SKM-1 treated with dmso at 0.1 percent for 144 hours (cell line): ENCODE measurements at regions not wholly inside any gene's neighbourhood (a gene's known extent, or its start where the extent isn't known, plus 50 kb on each side); places are given as distances from the start of the nearest gene placed in this dataset.

Experiments used
- DNase-seq: peaks from one replicate; lab custom pipeline; 2025; ENCODE audit not compliant: unreplicated experiment; lab: John Stamatoyannopoulos, UW

DNA sequence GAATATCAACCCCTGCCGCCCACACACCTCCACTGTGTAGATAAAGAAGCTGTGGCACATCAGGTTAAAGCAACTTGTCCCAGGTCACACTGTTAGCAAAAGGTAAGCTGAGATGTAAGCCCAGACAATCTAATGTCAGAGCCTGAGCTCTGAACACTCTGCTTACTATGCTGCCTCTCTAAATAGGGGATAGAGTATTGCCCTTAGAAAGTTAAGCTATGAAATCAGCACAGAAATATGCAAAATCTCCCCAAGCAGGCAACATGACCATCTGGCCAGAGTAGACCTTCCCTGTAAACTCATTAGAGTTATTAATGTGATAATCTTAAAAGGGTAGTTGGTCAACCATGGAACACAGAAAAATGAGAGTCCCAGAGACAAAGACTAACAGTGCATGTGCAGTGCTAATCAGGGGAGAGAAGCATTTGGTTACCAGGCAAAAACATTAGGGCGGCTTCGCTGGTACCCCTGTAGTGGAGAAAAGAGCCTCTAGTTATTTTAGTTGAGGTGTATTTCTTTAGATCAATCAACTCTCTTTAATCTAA lies 171.0 kb downstream of the BTG1 start:
- no peak for DNase-seq

DNA sequence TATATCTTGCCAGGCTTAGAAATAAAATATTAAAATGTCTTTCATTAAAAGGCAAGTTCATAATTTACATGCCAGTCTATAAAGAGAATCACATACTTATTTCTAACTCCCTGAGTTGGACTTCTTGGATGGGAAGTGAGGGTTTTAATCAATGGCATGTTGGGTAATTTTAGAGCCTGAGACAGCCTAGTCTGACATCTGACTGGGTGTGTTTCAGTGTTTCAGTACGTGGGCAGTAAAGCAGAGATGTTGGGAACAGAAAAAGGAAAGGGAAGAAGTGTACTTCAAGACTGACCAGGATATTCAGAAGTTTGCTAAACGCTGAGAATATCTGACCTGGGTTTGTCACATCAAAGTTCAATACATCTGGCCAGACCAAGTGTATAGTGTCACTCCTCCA lies 171.8 kb downstream of the BTG1 start:
- no peak for DNase-seq

DNA sequence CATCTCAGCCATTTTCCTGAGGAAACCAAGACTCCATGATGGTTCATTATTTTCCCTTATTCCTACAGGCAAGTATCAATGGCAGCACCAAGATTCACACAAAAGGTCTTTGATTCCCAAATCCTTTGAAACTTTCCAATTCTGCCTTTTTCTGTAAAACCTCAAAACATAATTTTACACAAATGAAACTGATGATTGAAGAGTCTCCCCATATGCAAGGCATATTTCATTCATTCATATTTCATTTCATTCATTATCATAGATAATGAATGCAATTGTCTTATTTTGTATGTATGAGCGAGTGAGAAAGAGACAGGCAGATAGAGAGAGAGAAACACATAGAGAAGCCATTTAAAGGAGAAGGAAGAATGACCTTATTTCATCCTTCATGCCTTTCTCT lies 172.8 kb downstream of the BTG1 start:
- no peak for DNase-seq

GRCh38 chr12:91968777-91969171 lies 176.9 kb downstream of the BTG1 start:
- DNase-seq = no peak

DNA sequence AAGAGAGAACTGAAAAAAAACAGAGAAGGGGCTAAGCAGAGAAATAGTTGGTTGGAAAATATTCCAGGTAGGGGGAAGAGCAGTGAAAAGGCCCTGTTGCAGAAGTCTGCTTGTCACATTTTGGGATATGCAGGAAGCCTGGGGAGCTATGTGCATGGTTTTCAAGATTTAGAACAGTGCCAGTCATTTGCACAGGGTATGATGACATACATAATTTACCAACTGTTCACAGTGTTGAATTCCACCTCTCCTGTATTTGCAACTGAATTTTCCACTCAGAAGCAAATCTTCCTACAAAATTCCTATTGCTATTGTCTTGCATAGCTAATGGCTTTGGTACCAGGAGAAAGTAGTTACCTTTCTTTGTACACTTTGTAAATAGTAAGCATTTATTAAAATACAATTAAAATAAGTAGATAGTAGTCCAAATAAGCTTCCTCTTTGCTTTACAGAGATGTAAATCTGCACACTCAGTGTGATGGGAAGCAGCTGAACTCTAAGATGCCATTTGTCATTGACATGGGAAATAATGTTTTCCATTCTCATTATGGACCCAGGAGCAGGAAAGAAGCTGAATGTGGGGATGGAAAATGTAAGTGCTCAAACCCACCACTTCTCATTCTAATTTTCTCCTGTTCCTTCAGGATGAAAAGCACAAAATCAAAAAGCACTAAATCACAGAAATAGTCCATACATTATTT lies 177.4 kb downstream of the BTG1 start:
- DNase-seq = no peak

DNA sequence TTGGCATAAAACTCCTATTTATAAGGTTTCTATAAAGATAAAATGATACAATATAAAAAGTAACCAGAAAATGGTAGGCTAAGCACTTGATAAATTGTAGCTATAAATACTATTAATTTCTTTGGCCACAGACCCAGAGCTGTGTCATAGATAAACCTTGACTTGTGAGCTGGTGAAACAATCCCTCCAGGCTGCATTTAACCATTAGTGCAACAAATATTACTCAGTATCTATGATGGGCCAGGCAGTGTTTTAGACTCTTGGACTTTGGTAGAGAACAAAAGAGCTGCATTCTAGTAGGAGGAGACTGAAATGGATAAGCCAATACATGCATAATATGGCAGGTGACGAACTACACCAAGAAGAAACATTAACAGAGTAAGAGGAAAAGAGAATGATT lies 178.1 kb downstream of the BTG1 start:
- no peak for DNase-seq

GRCh38 chr12:91965781-91966180 lies 179.9 kb downstream of the BTG1 start:
- DNase-seq = no peak

DNA sequence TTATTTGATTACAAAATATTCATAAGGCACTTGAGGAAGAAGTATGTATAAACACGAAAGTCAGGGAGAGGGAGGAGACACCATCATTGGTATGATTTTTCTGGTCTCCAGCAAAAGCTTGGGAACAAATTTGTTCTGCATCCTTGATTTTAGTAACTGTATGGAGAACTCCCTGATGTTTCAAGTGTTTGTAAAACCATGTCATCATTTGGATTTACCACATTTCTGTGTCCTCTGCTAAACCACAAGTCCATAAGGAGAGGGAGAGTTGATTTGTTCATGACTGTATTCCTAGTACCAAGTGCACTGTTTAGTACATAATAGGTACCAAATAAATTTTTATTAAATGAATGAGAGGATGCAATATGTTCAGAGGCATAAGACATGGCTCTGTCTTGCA lies 181.1 kb downstream of the BTG1 start:
- no peak for DNase-seq

DNA sequence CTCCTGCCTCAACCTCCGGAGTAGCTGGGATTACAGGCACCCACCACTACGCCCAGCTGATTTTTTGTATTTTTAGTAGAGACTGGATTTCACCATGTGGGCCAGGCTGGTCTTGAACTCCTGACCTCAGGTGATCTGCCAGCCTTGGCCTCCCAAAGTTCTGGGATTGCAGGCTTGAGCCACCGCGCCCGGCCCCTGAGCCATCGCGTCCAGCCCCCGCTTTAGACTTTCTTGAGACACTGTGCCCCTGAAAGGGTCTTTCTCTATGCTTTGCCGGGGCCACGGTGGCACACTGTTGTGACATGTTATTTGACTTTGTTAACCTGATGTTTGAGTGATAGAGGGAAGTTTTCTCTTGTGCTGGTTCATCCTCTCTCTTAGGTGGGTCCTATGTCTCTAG lies 186.4 kb downstream of the BTG1 start:
- no peak for DNase-seq

- DNase-seq = no peak
These were observed 186.8 kb downstream of the BTG1 start for GRCh38 chr12:91958816-91959215.

GRCh38 chr12:91954747-91955146 lies 190.9 kb downstream of the BTG1 start:
- DNase-seq = no peak

DNA sequence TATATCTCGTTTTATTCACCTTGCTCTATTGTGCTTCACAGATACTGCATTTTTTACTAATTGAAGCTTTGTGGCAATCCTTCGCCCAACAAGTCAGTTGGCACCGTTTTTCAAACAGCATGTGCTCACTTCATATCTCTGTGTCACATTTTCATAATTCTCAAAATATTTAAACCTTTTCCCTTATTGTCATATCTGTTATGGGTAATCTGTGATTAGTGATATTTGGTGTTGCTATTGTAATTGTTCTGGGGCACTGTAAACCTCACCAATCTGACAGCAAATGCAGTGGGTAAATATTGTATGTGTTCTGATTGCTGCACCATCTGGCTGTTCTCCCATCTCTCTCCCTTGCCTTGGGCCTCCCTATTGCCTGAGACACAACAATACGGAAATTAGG lies 191.3 kb downstream of the BTG1 start:
- no peak for DNase-seq

- DNase-seq = no peak
These were observed 192.7 kb downstream of the BTG1 start for GRCh38 chr12:91952916-91953315.

DNA sequence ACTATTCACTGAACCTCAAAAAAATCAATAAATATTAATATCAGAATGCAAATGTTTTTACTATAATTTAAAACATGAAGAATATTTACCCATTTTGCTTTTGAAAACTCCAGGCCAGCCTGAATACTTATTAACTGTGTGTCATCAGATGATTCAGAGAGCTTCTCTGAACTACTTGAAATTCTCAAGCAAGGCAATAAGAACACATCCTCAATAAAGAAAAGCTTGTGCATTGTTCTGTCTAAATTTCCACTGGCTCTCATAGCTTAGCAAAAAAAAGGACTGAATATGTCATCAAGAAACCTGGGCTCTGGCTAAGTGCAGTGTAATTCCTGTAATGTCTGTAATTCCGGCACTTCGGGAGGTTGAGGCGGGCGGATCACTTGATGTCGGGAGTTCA lies 194.1 kb downstream of the BTG1 start:
- no peak for DNase-seq

DNA sequence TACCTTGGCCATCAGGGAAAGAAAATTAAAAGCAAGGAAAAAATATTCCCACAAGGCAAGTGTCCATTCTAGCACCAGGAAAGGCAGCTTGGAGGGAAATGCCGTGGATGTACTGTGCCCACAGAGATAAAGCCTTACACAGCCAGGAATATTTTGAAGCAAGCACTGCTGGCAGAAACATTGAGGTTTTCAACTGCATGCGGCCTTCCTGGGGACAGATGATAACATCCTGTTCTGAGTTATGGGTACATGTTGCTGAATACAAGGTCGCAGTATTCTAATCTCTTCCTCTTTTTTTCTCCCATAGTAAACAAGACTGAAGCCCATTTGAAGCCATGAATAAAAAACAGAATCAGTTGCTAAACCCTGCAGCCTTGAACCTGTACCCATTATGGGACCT lies 197.1 kb downstream of the BTG1 start:
- DNase-seq = no peak

DNA sequence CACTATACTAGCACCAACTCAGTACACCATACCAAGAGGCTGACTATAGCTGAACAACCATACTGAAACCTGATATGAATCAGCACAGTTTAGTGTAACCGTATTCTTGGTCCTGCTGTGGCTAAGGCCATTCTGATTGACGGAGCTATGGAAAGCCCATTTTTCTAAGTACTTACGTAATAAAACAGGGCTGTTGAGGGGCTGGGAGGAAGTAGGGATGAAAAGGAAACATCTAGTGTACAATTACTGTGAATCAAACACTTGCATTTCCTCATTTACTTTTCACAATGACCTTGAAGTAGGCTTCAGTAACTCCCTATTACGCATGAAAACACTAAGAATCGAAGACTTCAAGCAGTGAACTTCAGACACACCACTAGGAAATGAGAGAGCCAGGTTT lies 198.2 kb downstream of the BTG1 start:
- DNase-seq = no peak

DNA sequence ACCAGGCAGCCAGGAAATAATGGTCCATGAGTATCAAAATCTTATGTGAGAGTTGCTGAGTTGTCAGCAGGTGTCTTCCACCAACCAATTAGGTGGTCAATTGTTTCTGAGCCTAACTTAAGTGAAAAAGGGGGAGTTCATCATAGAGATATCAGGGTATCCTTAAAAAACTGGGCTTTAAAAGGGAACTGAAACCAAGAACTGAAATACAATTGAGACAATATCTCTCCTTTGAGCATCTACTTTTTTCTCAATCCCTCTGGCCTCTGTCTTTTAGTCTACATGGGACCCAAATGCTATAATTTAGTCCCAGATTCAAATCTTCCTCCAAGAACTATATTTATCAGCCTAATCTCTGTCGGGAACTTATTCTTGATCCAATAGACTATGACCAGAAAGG lies 201.0 kb downstream of the BTG1 start:
- DNase-seq = no peak

GRCh38 chr12:91940826-91941570 lies 204.6 kb downstream of the BTG1 start:
- DNase-seq = no peak

DNA sequence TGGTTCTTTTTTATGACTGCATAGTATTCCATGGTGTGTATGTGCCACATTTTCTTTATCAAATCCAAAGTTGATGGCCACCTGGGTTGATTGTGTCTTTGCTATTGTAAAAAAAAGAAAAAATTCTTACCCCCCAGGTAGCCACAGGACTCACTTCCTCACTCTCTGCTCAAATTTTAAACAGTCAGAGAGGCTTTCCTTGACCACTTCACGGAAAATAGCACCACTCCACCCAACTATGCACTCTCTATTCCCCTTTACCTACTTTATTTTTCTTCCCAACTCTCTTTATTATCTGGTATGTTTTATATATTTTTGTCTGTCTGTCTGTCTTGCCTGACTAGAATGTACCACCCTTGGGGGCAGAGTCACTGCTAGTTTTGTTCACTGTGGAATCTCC lies 205.3 kb downstream of the BTG1 start:
- DNase-seq = no peak

- DNase-seq = no peak
These were observed 207.9 kb downstream of the BTG1 start for GRCh38 chr12:91937706-91938105.

GRCh38 chr12:91937009-91937408 lies 208.6 kb downstream of the BTG1 start:
- no peak for DNase-seq

DNA sequence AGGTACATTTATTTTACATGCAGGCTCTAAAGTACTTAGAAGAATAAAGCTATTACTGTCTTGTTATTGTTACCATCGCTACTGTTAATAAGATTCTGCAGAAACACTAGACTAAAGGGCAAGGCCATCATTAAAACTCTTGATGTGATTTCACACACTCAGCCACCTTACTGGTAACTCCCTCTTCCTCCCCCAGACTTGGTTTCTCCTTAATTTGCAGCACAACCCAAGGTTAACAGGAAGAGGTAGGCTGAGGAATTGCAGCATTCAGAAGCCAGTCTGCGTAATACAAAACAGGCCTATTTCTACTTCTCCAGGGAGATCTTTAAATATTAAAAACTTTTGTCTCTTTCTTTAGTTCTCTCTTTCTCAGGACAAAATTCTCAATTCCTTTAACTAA lies 210.3 kb downstream of the BTG1 start:
- peak; percentile 14 for DNase-seq

GRCh38 chr12:91931111-91931510 lies 214.5 kb downstream of the BTG1 start:
- no peak for DNase-seq
